HepG2 (cell line): ENCODE measurements at regions not wholly inside any gene's neighbourhood (a gene's known extent, or its start where the extent isn't known, plus 50 kb on each side); places are given as distances from the start of the nearest gene placed in this dataset.

Experiments
- HCFC1 ChIP-seq: fragments of 150-350 bp; IDR thresholded peaks from 2 replicates; pipeline ENCODE4 v1.6.1; 2014; ENCODE audit warnings: low read depth, low read length
- NFYB ChIP-seq: sonication (generic); formaldehyde crosslinking; IDR thresholded peaks from 2 replicates; pipeline ENCODE4 v1.4.0; 2020; ENCODE audit warnings: missing genetic modification reagents
- NR2F2 ChIP-seq: IDR thresholded peaks from 2 replicates; pipeline ENCODE4 v1.6.1; 2012; ENCODE audit warnings: low read depth, inconsistent platforms, borderline replicate concordance
- PTBP1 ChIP-seq: fragments of 200-400 bp; formaldehyde crosslinking; IDR thresholded peaks from 2 replicates; pipeline ENCODE4 v1.6.1; 2018; ENCODE audit warnings: low read length, low read depth; ENCODE audit not compliant: poor library complexity, severe bottlenecking
- SIN3A ChIP-seq: IDR thresholded peaks from 2 replicates; pipeline ENCODE4 v1.6.1; 2011; ENCODE audit warnings: low read depth, mild to moderate bottlenecking, control low read depth, low read length, borderline replicate concordance
- TFE3 ChIP-seq: IDR thresholded peaks from 2 replicates; pipeline ENCODE4 v1.6.1; 2016
- ZNF766 ChIP-seq: sonication (generic); formaldehyde crosslinking; IDR thresholded peaks from 2 replicates; pipeline ENCODE4 v1.5.0; 2020; ENCODE audit warnings: missing genetic modification reagents, borderline replicate concordance

GRCh38 chr10:4186849-4187540 is 402.0 kb upstream of the KLF6 start:
- TF ChIP-seq PTBP1 (no peak), ZNF766 (CRISPR knock-in tag) (no peak), TFE3 (CRISPR knock-in tag) (no peak), NFYB (CRISPR knock-in tag) (no peak), SIN3A (no peak), NR2F2 (no peak), HCFC1 (no peak)
